ENCODE measurements at regions not wholly inside any gene's neighbourhood (a gene's known extent, or its start where the extent isn't known, plus 50 kb on each side); places are given as distances from the start of the nearest gene placed in this dataset.
"Not testable (repeated sequence)": the region's sequence is repeated elsewhere in the genome, so short reads cannot be mapped to it uniquely, and the experiment has no call there.

GRCh38 chr6:22173311-22173710 lies 123.5 kb downstream of the PRL start:
- Histone ChIP-seq H3K79me2 (ENCODE audit: control insufficient read depth, insufficient read depth, low read length) (no peaks in the 10 kb centered on the region), H3K27me3 (replicated peaks in 1 of 4; ENCODE audit: control extremely low read depth in 1 of 4, control insufficient read depth in 3 of 4, insufficient read depth in 4 of 4, low read length in 3 of 4) (no peaks in the 10 kb centered on the region), H4K20me1 (ENCODE audit: control insufficient read depth, insufficient read depth, low read length, poor library complexity, severe bottlenecking) (no peaks in the 10 kb centered on the region), H3K36me3 (replicated peaks in 1 of 2; ENCODE audit: control extremely low read depth in 1 of 2, control insufficient read depth in 1 of 2, extremely low read depth in 1 of 2, insufficient read depth in 2 of 2, low read length in 1 of 2) (no peaks in the 10 kb centered on the region), H3K4me3 (ENCODE audit: control extremely low read depth in 1 of 5, extremely low read depth in 1 of 5, insufficient read depth in 1 of 5, low read depth in 2 of 5, low read length in 4 of 5) (no peak overlapping the region), H3K27ac (ENCODE audit: low read length in 2 of 2) (no peak overlapping the region), H3K9ac (ENCODE audit: low read length) (no peak overlapping the region), H3K4me1 (ENCODE audit: control insufficient read depth in 2 of 2, insufficient read depth in 2 of 2, low read length in 2 of 2) (no peaks in the 10 kb centered on the region), H3K4me2 (replicated peaks; ENCODE audit: low read depth, low read length, poor library complexity, severe bottlenecking) (no peak overlapping the region), H3K9me3 (ENCODE audit: control extremely low read depth in 1 of 3, control insufficient read depth in 2 of 3, insufficient read depth in 1 of 3, low read length in 2 of 3) (peaks cover 0 to 21% (median 16%) of the 10 kb centered on the region in 3 donors), H2AFZ (ENCODE audit: insufficient read depth, low read depth, low read length, poor library complexity, severe bottlenecking) (no peak overlapping the region)
- peaks cover 8% of the 10 kb centered on the region for H3K9me3 Mint-ChIP-seq (ENCODE audit: insufficient read depth)
- ATAC-seq (ENCODE audit: low read depth) (no peak), DNase-seq (no peak)
- no peak overlapping the region for H3K4me3 Mint-ChIP-seq
- no peak for TF ChIP-seq CTCF (IDR thresholded peaks at IDR 0.05)
- TF ChIP-seq EZH2 (IDR thresholded peaks at IDR 0.05; ENCODE audit: borderline replicate concordance, insufficient read depth, low read depth, low read length, poor library complexity, severe bottlenecking) = no peak
- no peaks in the 10 kb centered on the region for H3K27me3 Mint-ChIP-seq
- H3K27ac Mint-ChIP-seq = no peak overlapping the region
- ChIA-PET POLR2A (no interaction called here), CTCF (no interaction called here)
- intact Hi-C loops (cut with micrococcal nuclease) = no loop called here
- H3K4me1 Mint-ChIP-seq = no peaks in the 10 kb centered on the region

DNA sequence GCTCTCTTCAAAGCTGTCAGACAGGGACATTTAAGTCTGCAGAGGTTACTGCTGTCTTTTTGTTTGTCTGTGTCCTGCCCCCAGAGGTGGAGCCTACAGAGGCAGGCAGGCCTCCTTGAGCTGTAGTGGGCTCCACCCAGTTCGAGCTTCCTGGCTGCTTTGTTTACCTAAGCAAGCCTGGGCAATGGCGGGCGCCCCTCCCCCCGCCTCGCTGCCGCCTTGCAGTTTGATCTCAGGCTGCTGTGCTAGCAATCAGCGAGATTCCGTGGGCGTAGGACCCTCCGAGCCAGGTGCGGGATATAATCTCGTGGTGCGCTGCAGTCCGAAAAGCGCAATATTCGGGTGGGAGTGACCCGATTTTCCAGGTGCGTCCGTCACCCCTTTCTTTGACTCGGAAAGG lies 116.6 kb downstream of the PRL start:
- H3K9ac ChIP-seq (ENCODE audit: low read length); H2AFZ ChIP-seq (ENCODE audit: insufficient read depth, low read depth, low read length, poor library complexity, severe bottlenecking); intact Hi-C loops (cut with micrococcal nuclease); H3K27ac ChIP-seq (ENCODE audit: low read length in 2 of 2); DNase-seq; H3K27me3 ChIP-seq (replicated peaks in 1 of 4; ENCODE audit: control extremely low read depth in 1 of 4, control insufficient read depth in 3 of 4, insufficient read depth in 4 of 4, low read length in 3 of 4); POLR2A ChIA-PET; H3K27ac Mint-ChIP-seq; H3K9me3 ChIP-seq (ENCODE audit: control extremely low read depth in 1 of 3, control insufficient read depth in 2 of 3, insufficient read depth in 1 of 3, low read length in 2 of 3); H3K4me1 Mint-ChIP-seq; H3K4me1 ChIP-seq (ENCODE audit: control insufficient read depth in 2 of 2, insufficient read depth in 2 of 2, low read length in 2 of 2); CTCF ChIA-PET; H3K4me2 ChIP-seq (replicated peaks; ENCODE audit: low read depth, low read length, poor library complexity, severe bottlenecking); H3K27me3 Mint-ChIP-seq; ATAC-seq (ENCODE audit: low read depth); H4K20me1 ChIP-seq (ENCODE audit: control insufficient read depth, insufficient read depth, low read length, poor library complexity, severe bottlenecking); H3K4me3 ChIP-seq (ENCODE audit: control extremely low read depth in 1 of 5, extremely low read depth in 1 of 5, insufficient read depth in 1 of 5, low read depth in 2 of 5, low read length in 4 of 5); H3K79me2 ChIP-seq (ENCODE audit: control insufficient read depth, insufficient read depth, low read length); H3K4me3 Mint-ChIP-seq; H3K36me3 ChIP-seq (replicated peaks in 1 of 2; ENCODE audit: control extremely low read depth in 1 of 2, control insufficient read depth in 1 of 2, extremely low read depth in 1 of 2, insufficient read depth in 2 of 2, low read length in 1 of 2): not testable (repeated sequence)
- 98% methylated on average over 9 of the region's 20 CpGs for WGBS (ENCODE audit: insufficient coverage)
- H3K9me3 Mint-ChIP-seq (ENCODE audit: insufficient read depth) = peaks cover 21% of the 10 kb centered on the region

Measured in B cell (primary cell).